HTR-8/SVneo (cell line): ENCODE measurements at regions not wholly inside any gene's neighbourhood (a gene's known extent, or its start where the extent isn't known, plus 50 kb on each side); places are given as distances from the start of the nearest gene placed in this dataset.

Experiments used
- DNase-seq: peaks from one replicate; pipeline ENCODE4 v3.0.0; 2011; ENCODE audit warnings: low spot score, mixed read lengths; ENCODE audit not compliant: insufficient read length
- FAIRE-seq: peaks from 2 replicates; lab custom pipeline; 2011; peaks lifted over from hg19 to GRCh38; lab: Jason Lieb, UNC

DNA sequence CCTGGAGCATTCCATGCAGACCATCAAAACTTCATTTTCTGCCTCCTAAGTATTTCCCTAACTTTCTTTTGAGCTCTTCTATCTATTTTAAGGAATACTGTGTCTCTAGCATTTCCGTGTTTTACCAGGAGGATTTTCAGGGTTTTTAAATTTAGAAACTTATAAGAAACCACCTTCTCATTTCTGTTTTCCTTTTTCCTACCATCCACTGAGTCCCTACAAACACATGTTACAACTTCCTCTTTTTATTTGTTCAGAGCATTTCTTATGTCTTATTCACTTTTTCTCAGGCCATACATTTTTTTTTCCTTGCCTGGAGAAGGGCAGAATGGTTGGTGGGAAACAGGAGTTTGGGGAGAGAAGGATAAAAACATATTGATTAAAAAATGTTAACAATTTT, 130.0 kb upstream of the BMP5 start:
- DNase-seq (no peak), FAIRE-seq (no peak)

DNA sequence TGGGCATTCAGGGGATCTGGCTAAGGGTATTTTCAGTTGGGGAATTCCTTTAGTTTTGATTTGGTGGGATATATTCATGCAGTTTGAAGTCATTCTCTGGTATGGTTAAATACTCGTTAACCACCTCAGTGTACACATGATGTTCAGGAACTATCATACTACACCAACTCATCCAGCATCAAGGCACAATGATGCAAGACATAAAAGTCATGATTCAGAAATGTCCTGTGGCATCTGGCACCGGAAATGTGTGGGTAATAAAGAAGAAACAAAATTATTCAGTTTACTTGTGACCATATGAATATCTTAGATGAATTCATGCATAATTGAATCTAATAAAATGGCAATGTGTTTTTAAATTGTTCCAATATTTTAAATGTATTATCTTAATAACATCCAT, 129.0 kb upstream of the BMP5 start:
- FAIRE-seq (peak; percentile 16), DNase-seq (no peak)

DNA sequence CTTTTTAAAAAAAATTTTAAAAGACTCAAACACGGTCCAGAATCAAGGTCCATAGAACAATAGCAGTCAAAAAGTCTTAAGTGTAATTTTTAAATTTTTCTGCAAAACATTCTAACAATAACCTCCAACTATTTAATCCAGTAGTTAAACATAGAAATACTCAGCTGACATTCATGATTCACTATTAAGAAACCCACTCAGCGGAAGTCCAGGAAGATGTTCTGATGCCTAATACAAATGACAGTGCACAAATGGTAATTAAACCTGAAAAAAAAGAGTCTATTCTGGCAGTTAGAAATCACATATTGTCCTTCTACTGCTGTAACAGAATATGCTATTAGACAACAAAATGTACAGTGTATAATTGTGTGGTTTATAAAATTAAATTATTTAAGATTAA, 128.2 kb upstream of the BMP5 start:
- DNase-seq (no peak), FAIRE-seq (no peak)

DNA sequence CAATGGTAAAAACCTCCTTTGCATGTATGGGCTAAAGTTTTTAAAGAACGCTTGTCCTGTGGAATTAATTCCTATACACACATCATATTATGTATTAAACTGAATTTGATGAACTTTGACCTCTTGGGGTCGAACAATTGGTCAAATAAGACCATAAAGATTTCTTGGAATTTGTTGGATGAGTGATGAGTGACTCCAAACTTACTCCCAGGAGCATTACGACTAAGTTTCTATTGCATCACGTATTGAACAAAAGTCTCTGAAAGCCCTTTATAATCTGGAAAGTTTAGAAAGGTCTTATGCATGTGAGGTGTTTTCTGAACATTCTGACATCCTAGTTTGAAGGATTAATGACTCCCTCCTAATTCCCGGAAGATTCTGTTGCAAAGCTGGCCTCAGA, 126.9 kb upstream of the BMP5 start:
- FAIRE-seq (no peak), DNase-seq (no peak)

DNA sequence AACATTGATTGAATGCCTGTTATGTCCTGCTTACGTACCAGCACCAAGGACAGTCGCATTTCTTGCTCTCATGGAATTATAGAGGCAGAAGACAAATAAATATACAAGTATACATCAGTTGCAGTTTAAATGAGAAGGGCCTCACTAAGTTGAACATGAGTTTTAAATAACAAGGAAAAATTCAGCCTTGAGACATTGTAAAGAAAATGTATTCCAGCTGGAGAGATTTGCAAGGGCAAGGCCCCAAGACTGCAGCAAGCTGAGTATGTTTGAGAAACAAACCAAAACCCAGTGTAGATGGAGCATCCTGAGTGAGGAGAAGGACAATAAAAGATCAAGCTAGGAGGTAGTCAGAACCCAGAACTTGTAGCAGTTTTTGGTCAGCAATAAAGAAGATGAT, 123.2 kb upstream of the BMP5 start:
- DNase-seq: no peak
- no peak for FAIRE-seq

DNA sequence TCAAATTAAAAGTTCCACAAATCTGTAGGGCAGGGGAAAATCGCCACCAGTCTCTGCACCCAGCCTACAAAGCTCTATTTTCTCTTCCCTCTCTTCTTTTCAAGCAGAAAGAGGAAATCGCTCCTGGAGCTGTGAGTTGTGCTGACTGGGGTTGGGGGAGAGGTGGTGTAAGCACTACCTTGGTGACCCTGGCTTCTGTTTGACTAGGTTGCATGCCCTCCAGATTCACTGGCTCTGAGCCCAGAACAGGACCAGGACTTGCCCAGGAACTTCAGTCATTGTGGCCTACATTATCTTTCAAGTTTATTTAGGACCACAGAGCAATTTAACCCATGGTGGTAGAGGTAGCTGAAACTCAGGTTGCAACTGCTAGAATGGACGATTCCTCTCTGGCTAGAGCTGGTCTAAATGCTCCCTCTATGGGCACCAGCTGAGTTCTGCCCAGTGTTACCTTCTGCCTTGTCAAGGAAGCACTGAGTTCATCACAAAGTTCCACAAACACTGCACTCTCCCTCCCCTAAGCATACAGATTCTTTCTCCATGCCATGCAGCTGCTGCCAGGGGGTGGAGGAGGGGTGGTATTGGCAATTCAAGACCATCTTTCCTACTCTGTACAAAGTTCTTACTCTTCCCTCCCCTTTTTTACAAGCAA, 122.0 kb upstream of the BMP5 start:
- FAIRE-seq: no peak
- no peak for DNase-seq

DNA sequence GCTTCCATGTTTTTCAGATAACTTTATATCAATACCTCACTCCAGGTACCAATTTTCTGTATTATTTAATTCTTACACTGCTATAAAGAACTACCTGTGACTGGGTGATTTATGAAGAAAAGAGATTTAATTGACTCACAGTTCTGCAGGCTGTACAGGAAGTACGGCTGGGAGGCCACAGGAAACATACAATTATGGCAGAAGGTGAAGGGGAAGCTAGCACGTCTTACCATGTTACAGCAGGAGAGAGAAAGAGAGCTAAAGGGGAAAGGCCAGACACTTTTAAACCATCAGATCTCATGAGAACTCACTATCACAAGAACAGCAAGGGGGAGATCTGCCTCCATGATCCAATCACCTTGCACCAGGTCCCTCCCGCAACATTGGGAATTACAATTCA, 119.1 kb upstream of the BMP5 start:
- no peak for FAIRE-seq
- no peak for DNase-seq

DNA sequence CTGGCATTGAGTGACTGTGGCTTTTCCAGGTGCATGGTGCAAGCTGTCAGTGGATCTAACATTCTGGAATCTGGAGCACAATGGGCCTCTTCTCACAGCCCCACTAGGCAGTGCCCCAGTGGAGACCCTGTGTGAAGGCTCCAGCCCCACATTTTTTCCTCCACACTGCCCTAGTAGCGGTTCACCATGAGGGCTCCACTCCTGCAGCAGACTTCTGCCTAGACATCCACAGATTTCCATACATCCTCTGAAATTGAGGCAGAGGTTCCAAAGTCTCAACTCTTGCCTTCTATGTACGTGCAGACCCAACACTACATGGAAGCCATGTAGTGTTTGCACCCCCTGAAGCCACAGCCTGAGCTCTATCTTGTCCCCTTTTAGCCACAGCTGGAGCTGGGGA, 118.0 kb upstream of the BMP5 start:
- DNase-seq: no peak
- no peak for FAIRE-seq

DNA sequence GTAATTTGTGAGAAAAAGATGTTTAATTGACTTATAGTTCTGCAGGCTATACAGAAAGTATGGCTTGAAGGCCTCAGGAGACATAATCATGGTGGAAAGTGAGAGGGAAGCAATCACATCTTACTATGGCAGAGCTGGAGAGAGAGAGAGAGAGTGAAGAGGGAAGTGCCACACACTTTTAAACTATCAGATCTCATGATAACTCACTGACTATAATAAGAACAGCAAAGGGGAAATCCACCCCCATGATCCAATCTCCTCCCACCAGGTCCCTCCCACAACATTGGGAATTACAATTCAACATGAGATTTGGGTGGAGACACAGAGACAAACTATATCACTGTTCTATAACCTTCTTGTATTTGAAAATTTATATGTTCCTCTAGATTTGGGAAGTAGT, 117.2 kb upstream of the BMP5 start:
- DNase-seq: no peak
- no peak for FAIRE-seq

DNA sequence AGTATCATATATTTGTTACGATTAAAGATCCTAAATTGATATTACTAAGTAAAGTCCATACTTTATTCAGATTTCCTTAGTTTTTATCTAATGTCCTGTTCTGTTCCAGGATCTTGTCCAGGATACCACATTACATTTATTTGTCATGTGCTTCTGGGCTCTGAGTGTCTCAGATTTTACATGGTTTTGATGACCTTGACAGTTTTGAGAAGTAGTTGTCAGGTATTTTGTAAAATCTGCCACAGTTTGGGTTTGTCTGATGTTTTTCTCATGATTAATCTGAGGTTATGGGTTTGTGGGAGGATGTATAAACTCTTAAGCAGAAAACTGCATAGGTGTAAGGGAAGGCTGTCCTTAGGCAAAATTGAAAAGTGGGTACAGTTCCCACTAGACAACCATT, 109.9 kb upstream of the BMP5 start:
- DNase-seq: no peak

DNA sequence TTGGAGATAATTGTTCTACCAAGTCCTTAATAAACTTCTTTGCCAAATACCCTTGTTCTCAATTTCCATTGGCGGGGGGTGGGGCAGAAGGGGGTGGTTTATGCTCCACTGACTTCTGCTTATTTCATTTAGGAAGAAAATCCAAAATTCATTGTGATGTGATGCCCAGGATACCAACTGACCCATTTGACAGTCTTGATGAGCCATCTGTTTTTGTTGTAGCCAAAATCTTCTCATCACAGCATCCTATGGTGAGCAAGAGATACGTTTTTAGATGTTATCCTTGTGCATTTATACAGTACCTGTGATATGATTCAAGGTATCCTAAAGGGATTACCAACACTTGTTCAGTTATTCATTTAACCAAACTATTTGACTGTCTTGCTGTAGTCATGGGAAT, 108.5 kb upstream of the BMP5 start:
- FAIRE-seq (no peak), DNase-seq (no peak)

More for the DNA sequence above, 109.9 kb upstream of the BMP5 start:
- no peak for FAIRE-seq

DNA sequence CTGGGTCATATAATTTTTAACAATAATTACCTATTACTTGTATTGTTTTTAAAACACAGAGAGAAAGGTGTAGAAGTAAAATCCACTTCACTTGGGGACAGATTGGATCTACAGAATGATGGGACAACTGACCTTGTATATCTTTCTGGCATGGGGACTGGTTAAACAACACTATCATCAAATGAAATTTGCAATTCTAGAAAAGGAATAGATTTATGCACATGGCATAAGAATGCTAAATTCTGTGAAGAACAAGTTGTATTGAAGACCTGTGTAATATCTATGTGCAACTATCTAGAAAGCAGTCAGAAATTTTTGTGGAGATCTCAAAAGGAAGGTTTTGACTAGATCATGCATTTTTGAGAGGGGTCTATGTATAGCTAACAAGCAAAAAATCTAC, 106.3 kb upstream of the BMP5 start:
- no peak for DNase-seq
- FAIRE-seq: no peak

DNA sequence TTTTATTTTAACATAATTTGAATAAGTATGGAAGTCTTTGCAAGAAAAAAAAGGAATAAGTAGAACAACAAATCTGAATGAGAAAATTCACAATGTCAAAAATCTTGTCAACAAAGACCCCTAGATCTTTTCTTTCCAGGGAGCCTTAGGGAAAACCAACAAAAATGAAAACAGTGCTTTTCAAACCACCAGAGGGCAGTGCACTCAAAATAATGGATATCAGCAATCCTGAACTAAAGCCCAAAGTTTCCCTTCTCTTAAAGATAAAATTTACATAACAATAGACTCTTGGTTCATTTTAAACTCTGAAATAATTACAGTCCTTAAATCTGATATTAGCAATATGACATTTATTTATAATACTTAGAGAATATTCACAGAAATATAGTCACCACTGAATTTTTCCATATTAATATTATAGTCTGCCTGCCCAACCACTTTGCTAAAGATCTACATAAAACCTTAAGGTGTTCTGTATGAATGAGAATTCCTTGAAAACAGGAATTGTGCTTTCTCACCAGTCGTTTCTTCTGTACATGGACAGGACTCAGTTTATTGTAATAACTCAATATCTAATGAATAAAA, 105.3 kb upstream of the BMP5 start:
- FAIRE-seq: no peak
- DNase-seq: peak; percentile 25

DNA sequence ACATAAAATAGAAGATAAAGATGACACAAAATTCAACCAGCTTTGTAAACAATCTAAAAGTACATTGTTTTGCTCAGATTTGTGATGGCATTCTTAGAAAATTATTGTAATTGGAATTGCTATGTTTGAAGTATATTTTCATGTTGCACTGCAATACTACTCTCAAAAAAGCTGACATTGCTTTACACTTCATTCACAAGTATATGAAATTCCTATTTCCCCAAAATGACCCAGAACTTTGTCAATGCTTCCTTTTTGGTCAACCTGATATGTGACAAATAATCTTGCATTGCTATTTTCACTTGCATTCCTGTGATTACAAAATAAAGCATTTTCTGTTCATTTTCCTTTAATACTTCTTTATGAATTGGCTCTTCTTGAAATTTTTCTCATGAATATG, 104.1 kb upstream of the BMP5 start:
- DNase-seq (no peak), FAIRE-seq (no peak)

DNA sequence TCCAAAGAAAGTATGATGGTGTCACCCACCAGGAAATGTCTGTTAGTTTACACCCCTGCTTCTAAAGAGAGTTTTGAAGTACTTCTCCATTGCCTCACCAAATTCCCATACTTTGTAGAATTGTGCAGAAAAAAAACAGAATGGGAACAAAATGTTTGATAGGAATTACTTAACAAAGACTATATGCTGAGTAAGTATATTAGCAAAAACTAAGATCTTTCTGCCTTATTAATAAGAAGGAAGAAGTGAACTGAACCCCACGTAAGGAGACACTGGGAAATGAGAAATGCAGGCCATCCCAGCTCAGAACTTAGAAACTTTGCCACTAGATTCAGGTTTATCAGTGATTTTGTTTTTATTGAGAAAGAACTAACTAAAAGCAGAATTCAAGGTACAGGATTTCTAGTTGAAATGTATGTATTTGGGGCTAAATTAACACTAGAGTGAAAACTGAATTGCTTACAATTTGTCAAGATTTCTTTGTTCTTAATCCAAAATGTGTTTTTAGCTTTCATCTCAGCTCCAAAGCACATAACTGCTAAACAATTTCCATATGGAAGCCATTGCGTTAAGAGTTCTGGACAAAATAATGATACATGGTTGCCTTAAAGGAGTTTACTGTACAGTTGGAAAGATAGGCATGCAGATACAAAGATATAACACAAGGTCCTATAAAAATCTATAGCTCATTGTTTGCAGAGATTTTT, 102.7 kb upstream of the BMP5 start:
- FAIRE-seq (no peak), DNase-seq (no peak)

DNA sequence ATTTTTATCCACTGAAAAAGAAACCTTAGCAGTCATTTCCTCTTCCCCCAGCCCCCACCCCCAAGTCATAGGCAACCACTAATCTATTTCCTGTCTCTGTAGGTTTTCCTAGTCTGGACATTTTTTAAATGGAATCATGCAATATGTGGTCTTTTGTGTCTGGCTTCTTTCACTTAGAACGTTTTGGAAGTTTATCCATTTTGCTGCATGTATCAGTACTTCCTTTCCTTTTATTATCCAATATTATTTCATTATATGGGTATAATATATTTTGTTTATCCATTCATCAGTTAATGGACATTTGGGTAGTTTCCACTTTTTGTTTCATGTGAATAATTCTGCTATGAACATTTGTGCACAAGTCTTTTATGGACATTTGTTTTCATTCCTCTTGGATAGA, 99.3 kb upstream of the BMP5 start:
- no peak for DNase-seq
- no peak for FAIRE-seq

DNA sequence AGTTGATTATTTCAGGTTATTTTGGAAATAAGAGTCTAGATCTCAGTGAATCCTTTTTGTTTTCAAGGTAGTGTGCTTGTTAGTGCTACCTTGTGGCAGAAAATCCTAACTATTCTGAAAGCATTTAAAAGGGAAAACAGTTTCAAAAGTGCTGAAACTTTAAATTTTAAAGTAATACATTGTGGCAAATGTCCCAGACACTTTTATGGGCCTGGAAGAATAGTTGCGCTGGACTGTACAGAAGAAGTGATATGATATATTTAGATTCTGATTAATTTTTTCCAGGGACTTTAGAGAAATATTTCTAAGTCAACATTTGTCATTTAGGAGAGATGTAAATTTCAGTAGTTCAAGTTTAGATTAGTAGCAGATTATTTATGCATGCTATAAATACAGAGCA, 96.7 kb upstream of the BMP5 start:
- DNase-seq (no peak), FAIRE-seq (no peak)

DNA sequence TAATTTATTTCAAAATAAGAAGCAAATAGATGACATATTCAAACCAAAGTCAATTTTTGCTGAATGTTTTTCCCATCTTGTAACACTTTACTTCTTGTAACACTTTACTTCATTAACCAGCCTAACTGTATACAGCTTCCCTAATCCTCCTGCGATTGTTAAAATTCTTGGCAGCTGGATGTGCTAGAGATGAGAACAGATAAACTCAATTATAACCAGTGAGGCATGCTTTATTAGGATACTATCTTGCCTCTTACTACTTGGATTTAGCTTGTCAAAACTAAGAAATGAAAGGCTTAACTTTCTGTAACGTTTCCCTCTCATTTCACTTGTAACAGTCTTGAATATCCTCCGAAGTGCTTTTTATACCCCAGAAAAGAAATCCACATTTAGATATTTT, 94.1 kb upstream of the BMP5 start:
- FAIRE-seq (no peak), DNase-seq (no peak)

DNA sequence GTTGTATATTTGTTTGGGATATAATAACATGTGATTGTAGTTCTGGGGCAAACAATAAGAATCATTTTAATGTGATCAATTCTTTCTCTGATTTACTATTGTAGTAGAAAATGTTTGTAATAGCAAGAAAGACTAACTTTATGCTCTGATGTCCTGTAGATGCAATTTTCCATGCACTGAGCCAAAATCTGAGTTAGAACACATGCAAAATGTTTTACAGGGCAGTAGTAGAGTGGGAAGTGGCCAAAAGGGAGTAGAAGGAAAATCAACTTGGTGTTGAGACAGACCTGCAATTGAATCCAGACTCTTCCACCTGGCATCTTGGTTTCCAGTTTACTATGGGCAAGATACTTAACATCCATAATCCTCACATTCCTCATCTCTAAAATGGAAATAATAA, 93.5 kb upstream of the BMP5 start:
- FAIRE-seq (no peak), DNase-seq (no peak)

DNA sequence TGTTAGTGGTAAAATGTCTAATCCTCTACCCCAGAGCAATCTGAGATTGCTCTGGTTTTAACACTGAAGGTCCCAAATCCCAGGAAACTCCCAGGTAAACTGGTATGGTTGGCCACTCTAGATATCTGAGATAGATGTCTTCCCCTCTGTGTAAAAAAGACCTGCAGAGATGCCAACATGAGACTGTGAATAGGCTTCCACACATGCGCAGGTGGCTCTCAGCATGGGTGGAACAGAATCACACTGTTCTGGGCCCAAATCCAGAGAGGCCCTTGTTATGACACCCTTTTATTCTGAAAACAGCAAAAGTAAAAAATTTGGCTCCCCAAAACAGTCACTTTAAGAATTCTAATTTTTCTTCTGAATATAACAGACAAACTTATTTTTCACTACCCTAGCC, 88.7 kb upstream of the BMP5 start:
- FAIRE-seq (no peak), DNase-seq (no peak)

DNA sequence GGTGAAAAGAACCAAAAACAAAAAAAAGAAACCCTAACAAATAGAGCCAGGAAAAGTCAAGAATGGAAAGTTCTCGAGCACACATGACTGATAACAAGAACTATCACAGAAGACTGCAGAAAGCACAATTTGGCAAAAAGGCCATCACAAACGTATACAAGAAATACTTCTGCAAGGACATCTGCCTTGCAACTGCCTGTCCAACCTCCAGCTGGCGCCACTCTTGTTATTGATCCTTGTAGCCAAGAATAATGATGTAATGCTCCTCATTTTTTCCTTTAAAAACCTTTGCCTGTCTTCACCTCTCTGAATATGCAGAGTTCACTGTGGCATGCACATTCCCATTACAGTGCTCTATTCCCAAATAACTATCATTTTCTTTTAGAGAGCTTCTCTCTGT, 87.9 kb upstream of the BMP5 start:
- no peak for FAIRE-seq

DNA sequence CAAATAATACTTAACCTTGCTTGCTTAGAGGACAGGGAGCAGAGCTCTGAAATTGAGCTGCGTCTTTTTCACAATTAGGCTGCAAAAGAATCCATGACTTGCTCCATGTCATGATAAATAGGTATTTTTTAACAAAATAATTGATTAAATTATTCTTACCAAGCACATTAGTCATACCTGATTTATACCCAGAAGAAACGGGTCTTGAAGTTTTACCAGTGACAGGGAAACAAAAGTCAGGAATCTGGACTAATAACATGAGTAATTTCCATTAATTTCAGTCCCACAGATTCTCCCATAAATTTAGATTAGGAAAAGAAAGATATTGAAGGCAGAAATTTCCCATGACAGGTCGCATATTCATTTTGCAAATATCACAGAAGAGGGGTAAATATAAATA, 85.0 kb upstream of the BMP5 start:
- DNase-seq (no peak), FAIRE-seq (no peak)

More for the DNA sequence above, 87.9 kb upstream of the BMP5 start:
- no peak for DNase-seq
